ENCODE measurements at regions not wholly inside any gene's neighbourhood (a gene's known extent, or its start where the extent isn't known, plus 50 kb on each side); places are given as distances from the start of the nearest gene placed in this dataset.

- TF ChIP-seq REST (IDR thresholded peaks at IDR 0.05): no peak
- TF ChIP-seq FOXA2 (IDR thresholded peaks at IDR 0.05): no peak
- no peak for TF ChIP-seq ATF3 (IDR thresholded peaks at IDR 0.05)
- no peak for TF ChIP-seq NR2F2 (IDR thresholded peaks at IDR 0.05)
- no peak for TF ChIP-seq RXRA (IDR thresholded peaks at IDR 0.05)
- no peak for TF ChIP-seq EGR1 (IDR thresholded peaks at IDR 0.05; ENCODE audit: low read depth in 2 of 2)
- no peak for TF ChIP-seq CTCF (IDR thresholded peaks at IDR 0.05; ENCODE audit: low read depth, low read length, missing input control)
- no peak for TF ChIP-seq HNF4A (conservative IDR thresholded peaks at IDR 0.05)
- Histone ChIP-seq H3K36me3 (ENCODE audit: control insufficient read depth in 4 of 4, insufficient read depth in 3 of 4, low read depth in 1 of 4, low read length in 3 of 4) (no peaks in the 10 kb centered on the region), H3K27ac (ENCODE audit: low read depth in 1 of 2, low read length in 2 of 2) (no peak overlapping the region), H3K4me3 (ENCODE audit: low read depth in 1 of 3, low read length in 3 of 3) (no peak overlapping the region), H3K9me3 (ENCODE audit: control insufficient read depth in 4 of 4, low read length in 3 of 4) (no peaks in the 10 kb centered on the region), H3K4me1 (ENCODE audit: control insufficient read depth in 4 of 4, insufficient read depth in 4 of 4, low read length in 3 of 4) (no peaks in the 10 kb centered on the region), H3K27me3 (ENCODE audit: control insufficient read depth in 4 of 4, insufficient read depth in 4 of 4, low read length in 3 of 4) (no peaks in the 10 kb centered on the region), H3K9ac (ENCODE audit: low read depth in 1 of 2, low read length in 2 of 2) (no peak overlapping the region)
- no peak for DNase-seq (ENCODE audit: low spot score)
- 95% methylated on average over 6 of the region's 6 CpGs for WGBS
Observed at GRCh38 chr2:128624956-128625355, 306.3 kb upstream of the HS6ST1 start.

- no peaks in the 10 kb centered on the region for H3K9me3 ChIP-seq (ENCODE audit: control insufficient read depth in 4 of 4, low read length in 3 of 4)
- no peaks in the 10 kb centered on the region for H3K4me1 ChIP-seq (ENCODE audit: control insufficient read depth in 4 of 4, insufficient read depth in 4 of 4, low read length in 3 of 4)
- H3K27ac ChIP-seq (ENCODE audit: low read depth in 1 of 2, low read length in 2 of 2): no peak overlapping the region
- no peaks in the 10 kb centered on the region for H3K27me3 ChIP-seq (ENCODE audit: control insufficient read depth in 4 of 4, insufficient read depth in 4 of 4, low read length in 3 of 4)
- no peaks in the 10 kb centered on the region for H3K36me3 ChIP-seq (ENCODE audit: control insufficient read depth in 4 of 4, insufficient read depth in 3 of 4, low read depth in 1 of 4, low read length in 3 of 4)
- H3K4me3 ChIP-seq (ENCODE audit: low read depth in 1 of 3, low read length in 3 of 3): no peak overlapping the region
- no peak overlapping the region for H3K9ac ChIP-seq (ENCODE audit: low read depth in 1 of 2, low read length in 2 of 2)
- no peak for DNase-seq (ENCODE audit: low spot score)
- no peak for TF ChIP-seq TAF1 (conservative IDR thresholded peaks at IDR 0.05)
- TF ChIP-seq ZBTB33 (IDR thresholded peaks at IDR 0.05): no peak
- no peak for TF ChIP-seq CTCF (IDR thresholded peaks at IDR 0.05; ENCODE audit: low read depth, low read length, missing input control)
- no peak for TF ChIP-seq GABPA (IDR thresholded peaks at IDR 0.05 in 1 of 2, conservative IDR thresholded peaks at IDR 0.05 in 1 of 2)
- TF ChIP-seq ATF3 (IDR thresholded peaks at IDR 0.05): no peak
- no peak for TF ChIP-seq FOXA2 (IDR thresholded peaks at IDR 0.05)
- WGBS: 93% methylated on average over 8 of the region's 8 CpGs
Observed at GRCh38 chr2:128625421-128625820, 306.8 kb upstream of the HS6ST1 start.

Data from liver (tissue), 8 donors.